Tibial nerve (tissue), 3 donors: ENCODE measurements at regions not wholly inside any gene's neighbourhood (a gene's known extent, or its start where the extent isn't known, plus 50 kb on each side); places are given as distances from the start of the nearest gene placed in this dataset.

Experiments
- POLR2A ChIP-seq, 2 donors: fragments of 450-650 bp; IDR thresholded peaks; one replicate each; pipeline ENCODE4 v1.6.1; 2017; ENCODE audit warnings: antibody characterized with exemption in 2 of 2, mild to moderate bottlenecking in 2 of 2, moderate library complexity in 2 of 2
- TF ChIP-seq, protein P1 (sequence below), 5 experiments: fragments of 200-600 bp in 3 of 5; fragments of 450-650 bp in 2 of 5; sonication (generic) in 3 of 5; IDR thresholded peaks; one replicate each; pipeline ENCODE4 v1.5.1; 2016 to 2019; ENCODE audit warnings: antibody characterized with exemption in 5 of 5, mild to moderate bottlenecking in 3 of 5, moderate library complexity in 2 of 5

DNA sequence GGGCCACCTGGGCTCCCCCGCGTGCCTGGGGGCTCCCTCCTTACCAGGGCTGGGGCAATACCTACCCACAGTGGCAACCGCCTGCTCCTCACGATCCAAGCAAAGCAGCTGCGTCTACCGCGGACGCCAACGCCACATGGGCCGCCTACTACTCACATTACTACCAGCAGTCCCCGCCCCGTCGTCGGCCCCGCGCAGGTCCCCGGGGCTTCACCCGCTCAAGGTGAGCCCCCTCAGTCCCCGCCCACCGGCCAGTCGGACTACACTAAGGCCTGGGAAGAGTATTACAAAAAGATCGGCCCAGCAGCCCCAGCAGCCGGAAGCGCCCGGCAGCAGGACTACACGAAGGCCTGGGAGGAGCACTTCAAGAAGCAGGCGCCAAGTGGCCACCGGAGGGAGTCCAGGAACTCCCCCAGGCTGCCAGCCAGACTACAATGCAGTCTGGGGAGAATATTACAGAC lies 106.0 kb upstream of the MTAP start:
- TF ChIP-seq, protein P1, sequence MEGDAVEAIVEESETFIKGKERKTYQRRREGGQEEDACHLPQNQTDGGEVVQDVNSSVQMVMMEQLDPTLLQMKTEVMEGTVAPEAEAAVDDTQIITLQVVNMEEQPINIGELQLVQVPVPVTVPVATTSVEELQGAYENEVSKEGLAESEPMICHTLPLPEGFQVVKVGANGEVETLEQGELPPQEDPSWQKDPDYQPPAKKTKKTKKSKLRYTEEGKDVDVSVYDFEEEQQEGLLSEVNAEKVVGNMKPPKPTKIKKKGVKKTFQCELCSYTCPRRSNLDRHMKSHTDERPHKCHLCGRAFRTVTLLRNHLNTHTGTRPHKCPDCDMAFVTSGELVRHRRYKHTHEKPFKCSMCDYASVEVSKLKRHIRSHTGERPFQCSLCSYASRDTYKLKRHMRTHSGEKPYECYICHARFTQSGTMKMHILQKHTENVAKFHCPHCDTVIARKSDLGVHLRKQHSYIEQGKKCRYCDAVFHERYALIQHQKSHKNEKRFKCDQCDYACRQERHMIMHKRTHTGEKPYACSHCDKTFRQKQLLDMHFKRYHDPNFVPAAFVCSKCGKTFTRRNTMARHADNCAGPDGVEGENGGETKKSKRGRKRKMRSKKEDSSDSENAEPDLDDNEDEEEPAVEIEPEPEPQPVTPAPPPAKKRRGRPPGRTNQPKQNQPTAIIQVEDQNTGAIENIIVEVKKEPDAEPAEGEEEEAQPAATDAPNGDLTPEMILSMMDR (IDR thresholded peaks at IDR 0.05), result no peak
- no peak for TF ChIP-seq POLR2A (IDR thresholded peaks at IDR 0.05)
